ENCODE measurements at regions not wholly inside any gene's neighbourhood (a gene's known extent, or its start where the extent isn't known, plus 50 kb on each side); places are given as distances from the start of the nearest gene placed in this dataset.

- H4K20me1 ChIP-seq, result no peaks in the 10 kb centered on the region
- no peak overlapping the region for H3K27ac ChIP-seq
- no peak overlapping the region for H3K4me3 ChIP-seq
- H3K36me3 ChIP-seq, result no peaks in the 10 kb centered on the region
- no peaks in the 10 kb centered on the region for H3K27me3 ChIP-seq
- no peak for TF ChIP-seq Cebpa-rat (IDR thresholded peaks at IDR 0.05)
- no peak overlapping the region for H3K4me2 ChIP-seq
- H3K4me1 ChIP-seq, result peaks cover 0 to 8% (median 4%) of the 10 kb centered on the region in 10 experiments; a peak in 5 of 20 replicates
- H3K9me3 ChIP-seq (replicated peaks in 1 of 11), result peaks cover 7 to 13% (median 10%) of the 10 kb centered on the region in 11 experiments; a peak in 18 of 22 replicates
- no peak overlapping the region for H3K9ac ChIP-seq
Observed at GRCh38 chr20:48352042-48352441, 475.8 kb downstream of the PREX1 start.

- no peak for TF ChIP-seq Cebpa-rat (IDR thresholded peaks at IDR 0.05)
- no peak overlapping the region for H3K4me3 ChIP-seq
- no peaks in the 10 kb centered on the region for H3K27me3 ChIP-seq
- peaks cover 0 to 10% (median 7%) of the 10 kb centered on the region in 10 experiments; a peak in 15 of 20 replicates for H3K4me1 ChIP-seq
- H4K20me1 ChIP-seq, result no peaks in the 10 kb centered on the region
- no peak overlapping the region for H3K4me2 ChIP-seq
- no peaks in the 10 kb centered on the region for H3K36me3 ChIP-seq
- H3K9ac ChIP-seq, result no peak overlapping the region
- peaks cover 7 to 13% (median 10%) of the 10 kb centered on the region in 11 experiments; a peak in 18 of 22 replicates for H3K9me3 ChIP-seq (replicated peaks in 1 of 11)
- no peak overlapping the region for H3K27ac ChIP-seq
Observed at GRCh38 chr20:48350313-48350988, 477.3 kb downstream of the PREX1 start.

GRCh38 chr20:48349656-48350055 is 478.1 kb downstream of the PREX1 start:
- peaks cover 6 to 16% (median 9%) of the 10 kb centered on the region in 11 experiments; a peak in 18 of 22 replicates for H3K9me3 ChIP-seq (replicated peaks in 1 of 11)
- no peaks in the 10 kb centered on the region for H3K36me3 ChIP-seq
- no peaks in the 10 kb centered on the region for H4K20me1 ChIP-seq
- no peak overlapping the region for H3K4me3 ChIP-seq
- H3K27ac ChIP-seq, result no peak overlapping the region
- no peaks in the 10 kb centered on the region for H3K27me3 ChIP-seq
- no peak for TF ChIP-seq Cebpa-rat (IDR thresholded peaks at IDR 0.05)
- no peak overlapping the region for H3K9ac ChIP-seq
- peaks cover 0 to 18% (median 13%) of the 10 kb centered on the region in 10 experiments; a peak in 16 of 20 replicates for H3K4me1 ChIP-seq
- no peak overlapping the region for H3K4me2 ChIP-seq

GRCh38 chr20:48348022-48348421 is 479.8 kb downstream of the PREX1 start:
- TF ChIP-seq Cebpa-rat (IDR thresholded peaks at IDR 0.05), result no peak
- no peaks in the 10 kb centered on the region for H3K36me3 ChIP-seq

GRCh38 chr20:48342822-48343513 is 484.8 kb downstream of the PREX1 start:
- no peak for TF ChIP-seq Cebpa-rat (IDR thresholded peaks at IDR 0.05)
- Histone ChIP-seq H3K27ac (peak overlapping the region in 1 of 11 experiments; percentile 3; a peak in 1 of 22 replicates), H3K4me2 (peak overlapping the region in 7 of 11 experiments; percentile 7 to 72 (median 57); a peak in 12 of 22 replicates), H3K27me3 (no peaks in the 10 kb centered on the region), H3K4me1 (peaks cover 10 to 60% (median 49%) of the 10 kb centered on the region in 10 experiments), H4K20me1 (no peaks in the 10 kb centered on the region), H3K36me3 (no peaks in the 10 kb centered on the region), H3K9me3 (replicated peaks in 1 of 11) (peaks cover 0 to 11% (median 0%) of the 10 kb centered on the region in 11 experiments; a peak in 6 of 22 replicates), H3K4me3 (no peak overlapping the region), H3K9ac (no peak overlapping the region)

More at GRCh38 chr20:48348022-48348421, 479.8 kb downstream of the PREX1 start:
- H3K9ac ChIP-seq, result no peak overlapping the region
- no peak overlapping the region; a peak in 1 of 22 replicates for H3K4me2 ChIP-seq
- H3K4me1 ChIP-seq, result peaks cover 0 to 33% (median 22%) of the 10 kb centered on the region in 10 experiments; a peak in 16 of 20 replicates
- no peaks in the 10 kb centered on the region for H3K27me3 ChIP-seq
- no peak overlapping the region for H3K27ac ChIP-seq
- H3K4me3 ChIP-seq, result no peak overlapping the region
- peaks cover 0 to 11% (median 0%) of the 10 kb centered on the region in 11 experiments; a peak in 7 of 22 replicates for H3K9me3 ChIP-seq (replicated peaks in 1 of 11)
- H4K20me1 ChIP-seq, result no peaks in the 10 kb centered on the region

- no peak for TF ChIP-seq Cebpa-rat (IDR thresholded peaks at IDR 0.05)
- H3K4me3 ChIP-seq, result no peak overlapping the region
- peaks cover 10 to 60% (median 49%) of the 10 kb centered on the region in 10 experiments for H3K4me1 ChIP-seq
- H3K36me3 ChIP-seq, result no peaks in the 10 kb centered on the region
- peak overlapping the region in 10 of 11 experiments; percentile 25 to 57 (median 42); a peak in 15 of 22 replicates for H3K4me2 ChIP-seq
- no peaks in the 10 kb centered on the region for H4K20me1 ChIP-seq
- H3K9ac ChIP-seq, result no peak overlapping the region
- no peaks in the 10 kb centered on the region for H3K27me3 ChIP-seq
- peaks cover 0 to 11% (median 0%) of the 10 kb centered on the region in 11 experiments; a peak in 6 of 22 replicates for H3K9me3 ChIP-seq (replicated peaks in 1 of 11)
- H3K27ac ChIP-seq, result no peak overlapping the region
Observed at GRCh38 chr20:48340883-48341281, 486.9 kb downstream of the PREX1 start.

GRCh38 chr20:48339986-48340882 is 487.6 kb downstream of the PREX1 start:
- Histone ChIP-seq H3K4me3 (no peak overlapping the region), H3K4me1 (peaks cover 10 to 54% (median 42%) of the 10 kb centered on the region in 10 experiments), H4K20me1 (no peaks in the 10 kb centered on the region), H3K9me3 (replicated peaks in 1 of 11) (peaks cover 0 to 10% (median 0%) of the 10 kb centered on the region in 11 experiments; a peak in 6 of 22 replicates), H3K27ac (no peak overlapping the region), H3K9ac (no peak overlapping the region), H3K4me2 (peak overlapping the region; percentile 20 to 57 (median 43); a peak in 16 of 22 replicates), H3K27me3 (no peaks in the 10 kb centered on the region), H3K36me3 (no peaks in the 10 kb centered on the region)
- TF ChIP-seq Cebpa-rat (IDR thresholded peaks at IDR 0.05), result no peak

- Histone ChIP-seq H3K4me2 (peak overlapping the region in 1 of 11 experiments; percentile 40; a peak in 3 of 22 replicates), H3K36me3 (no peaks in the 10 kb centered on the region), H3K9me3 (replicated peaks in 1 of 11) (peaks cover 0 to 9% (median 0%) of the 10 kb centered on the region in 11 experiments; a peak in 5 of 22 replicates), H3K27ac (no peak overlapping the region), H3K4me1 (peaks cover 10 to 46% (median 35%) of the 10 kb centered on the region in 10 experiments), H3K9ac (no peak overlapping the region), H3K4me3 (no peak overlapping the region), H4K20me1 (no peaks in the 10 kb centered on the region), H3K27me3 (no peaks in the 10 kb centered on the region)
- no peak for TF ChIP-seq Cebpa-rat (IDR thresholded peaks at IDR 0.05)
Observed at GRCh38 chr20:48339190-48339985, 488.4 kb downstream of the PREX1 start.

Measured in BLaER1 treated with 17β-estradiol and CSF1 and Interleukin-3, amounts not matched to agents 10 nM and 100 nM (cell line).